GM18502 (cell line): ENCODE measurements at regions not wholly inside any gene's neighbourhood (a gene's known extent, or its start where the extent isn't known, plus 50 kb on each side); places are given as distances from the start of the nearest gene placed in this dataset.
"Not testable (repeated sequence)": the region's sequence is repeated elsewhere in the genome, so short reads cannot be mapped to it uniquely, and the experiment has no call there.

Experiments used
- ATAC-seq: cut with Tn5 transposase; IDR thresholded peaks from one replicate; pipeline ENCODE4 v1.9.1; 2021; ENCODE audit warnings: mild to moderate bottlenecking; ENCODE audit not compliant: unreplicated experiment, poor library complexity

- no peak for ATAC-seq
Observed at GRCh38 chr5:35561396-35561795, 56.3 kb upstream of the SPEF2 start.

- no peak for ATAC-seq
Observed at GRCh38 chr5:35557748-35558147, 59.9 kb upstream of the SPEF2 start.

- no peak for ATAC-seq
Observed at GRCh38 chr5:35557199-35557598, 60.5 kb upstream of the SPEF2 start.

- no peak for ATAC-seq
Observed at GRCh38 chr5:35554016-35554415, 63.6 kb upstream of the SPEF2 start.

- ATAC-seq = no peak
Observed at GRCh38 chr5:35545190-35545589, 72.5 kb upstream of the SPEF2 start.

GRCh38 chr5:35543408-35543807, 74.3 kb upstream of the SPEF2 start:
- no peak for ATAC-seq

- ATAC-seq = no peak
Observed at GRCh38 chr5:35540002-35540401, 77.7 kb upstream of the SPEF2 start.

- no peak for ATAC-seq
Observed at GRCh38 chr5:35538198-35538931, 79.3 kb upstream of the SPEF2 start.

- ATAC-seq = no peak
Observed at GRCh38 chr5:35533156-35533555, 84.5 kb upstream of the SPEF2 start.

GRCh38 chr5:35531553-35531952, 86.1 kb upstream of the SPEF2 start:
- not testable (repeated sequence) for ATAC-seq

- ATAC-seq = peak; percentile 93
Observed at GRCh38 chr5:35518104-35518503, 99.6 kb upstream of the SPEF2 start.

- no peak for ATAC-seq
Observed at GRCh38 chr5:35516271-35516670, 101.4 kb upstream of the SPEF2 start.

GRCh38 chr5:35513612-35514011, 104.1 kb upstream of the SPEF2 start:
- ATAC-seq = no peak

- no peak for ATAC-seq
Observed at GRCh38 chr5:35502206-35502605, 115.5 kb upstream of the SPEF2 start.

GRCh38 chr5:35488791-35489190, 128.9 kb upstream of the SPEF2 start:
- ATAC-seq = no peak

GRCh38 chr5:35488055-35488454, 129.6 kb upstream of the SPEF2 start:
- ATAC-seq = no peak

GRCh38 chr5:35487233-35488025, 130.2 kb upstream of the SPEF2 start:
- ATAC-seq = no peak

GRCh38 chr5:35485487-35485886, 132.2 kb upstream of the SPEF2 start:
- ATAC-seq = no peak

GRCh38 chr5:35484241-35484640, 133.4 kb upstream of the SPEF2 start:
- no peak for ATAC-seq

- no peak for ATAC-seq
Observed at GRCh38 chr5:35483780-35484179, 133.9 kb upstream of the SPEF2 start.

GRCh38 chr5:35483191-35483590, 134.5 kb upstream of the SPEF2 start:
- ATAC-seq = no peak
